ENCODE measurements at regions not wholly inside any gene's neighbourhood (a gene's known extent, or its start where the extent isn't known, plus 50 kb on each side); places are given as distances from the start of the nearest gene placed in this dataset.

DNA sequence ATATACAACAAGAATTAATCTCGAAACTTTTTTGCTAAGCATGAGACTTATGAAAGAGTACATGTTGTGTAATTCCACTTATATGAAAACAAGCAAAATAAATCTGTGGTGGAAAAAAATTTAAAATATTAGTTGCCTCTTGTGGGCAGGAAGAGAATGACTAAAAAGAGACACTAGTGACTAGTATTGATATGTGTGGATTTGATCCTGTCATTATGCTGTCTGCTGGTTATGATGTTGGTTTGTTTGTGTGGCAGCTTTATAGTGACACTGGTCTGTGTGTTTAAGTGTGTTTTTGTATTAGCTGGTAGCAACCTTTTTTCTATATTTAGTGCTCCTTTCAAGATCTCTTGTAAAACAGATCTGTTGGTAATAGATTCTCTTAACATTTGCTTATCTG lies 267.8 kb upstream of the NRIP1 start:
- Histone ChIP-seq H3K4me1 (ENCODE audit: insufficient read depth, low read length) (no peaks in the 10 kb centered on the region), H4K20me1 (ENCODE audit: insufficient read depth, low read length) (no peaks in the 10 kb centered on the region), H3K79me2 (ENCODE audit: insufficient read depth, low read length) (no peaks in the 10 kb centered on the region), H3K9me3 (ENCODE audit: insufficient read depth, low read length, severe bottlenecking) (peaks cover 4% of the 10 kb centered on the region), H3K4me2 (ENCODE audit: insufficient read depth, low read length) (no peak overlapping the region), H3K27ac (ENCODE audit: low read length) (no peak overlapping the region), H2AFZ (ENCODE audit: low read depth, low read length) (no peak overlapping the region), H3K36me3 (ENCODE audit: insufficient read depth, low read length) (no peaks in the 10 kb centered on the region), H3K4me3 (ENCODE audit: low read depth in 1 of 2, low read length in 2 of 2) (no peak overlapping the region), H3K9ac (ENCODE audit: low read depth, low read length) (no peak overlapping the region), H3K27me3 (ENCODE audit: insufficient read depth, low read length, poor library complexity) (no peaks in the 10 kb centered on the region)
- TF ChIP-seq EZH2 (IDR thresholded peaks at IDR 0.05; ENCODE audit: borderline replicate concordance, low read depth, low read length, severe bottlenecking): no peak
- TF ChIP-seq, protein P1, sequence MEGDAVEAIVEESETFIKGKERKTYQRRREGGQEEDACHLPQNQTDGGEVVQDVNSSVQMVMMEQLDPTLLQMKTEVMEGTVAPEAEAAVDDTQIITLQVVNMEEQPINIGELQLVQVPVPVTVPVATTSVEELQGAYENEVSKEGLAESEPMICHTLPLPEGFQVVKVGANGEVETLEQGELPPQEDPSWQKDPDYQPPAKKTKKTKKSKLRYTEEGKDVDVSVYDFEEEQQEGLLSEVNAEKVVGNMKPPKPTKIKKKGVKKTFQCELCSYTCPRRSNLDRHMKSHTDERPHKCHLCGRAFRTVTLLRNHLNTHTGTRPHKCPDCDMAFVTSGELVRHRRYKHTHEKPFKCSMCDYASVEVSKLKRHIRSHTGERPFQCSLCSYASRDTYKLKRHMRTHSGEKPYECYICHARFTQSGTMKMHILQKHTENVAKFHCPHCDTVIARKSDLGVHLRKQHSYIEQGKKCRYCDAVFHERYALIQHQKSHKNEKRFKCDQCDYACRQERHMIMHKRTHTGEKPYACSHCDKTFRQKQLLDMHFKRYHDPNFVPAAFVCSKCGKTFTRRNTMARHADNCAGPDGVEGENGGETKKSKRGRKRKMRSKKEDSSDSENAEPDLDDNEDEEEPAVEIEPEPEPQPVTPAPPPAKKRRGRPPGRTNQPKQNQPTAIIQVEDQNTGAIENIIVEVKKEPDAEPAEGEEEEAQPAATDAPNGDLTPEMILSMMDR (IDR thresholded peaks at IDR 0.05; ENCODE audit: borderline replicate concordance, extremely low read depth, low read length, poor library complexity, severe bottlenecking): no peak
- no peak for DNase-seq
- no peak for ATAC-seq (ENCODE audit: insufficient read depth, low read depth)

DNA sequence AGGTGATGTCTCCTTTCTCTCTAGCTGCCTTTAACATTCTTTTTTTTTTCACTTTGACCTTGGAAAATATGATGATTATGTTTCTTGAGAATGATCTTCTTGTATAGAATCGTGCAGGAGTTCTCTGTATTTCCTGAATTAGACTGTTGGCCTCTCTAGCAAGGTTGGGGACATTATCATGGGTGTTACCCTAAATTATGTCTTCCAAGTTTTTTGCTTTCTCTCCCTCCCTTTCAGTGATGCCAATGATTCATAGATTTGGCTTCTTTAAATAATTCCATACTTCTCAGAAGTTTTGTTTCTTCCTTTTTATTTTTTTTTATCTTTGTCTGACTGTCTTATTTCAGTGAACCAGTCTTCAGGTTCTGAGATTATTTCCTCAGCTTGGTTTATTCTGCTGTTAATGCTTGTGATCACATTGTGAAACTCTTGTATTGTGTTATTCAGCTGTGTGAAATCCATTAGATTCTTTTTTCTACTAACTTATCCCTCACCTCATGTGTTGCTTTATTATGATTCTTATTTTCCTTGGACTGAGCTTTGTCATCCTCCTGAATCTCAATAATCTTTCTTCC lies 268.4 kb upstream of the NRIP1 start:
- H3K4me1 ChIP-seq (ENCODE audit: insufficient read depth, low read length): no peaks in the 10 kb centered on the region
- H3K9ac ChIP-seq (ENCODE audit: low read depth, low read length): no peak overlapping the region
- no peaks in the 10 kb centered on the region for H3K36me3 ChIP-seq (ENCODE audit: insufficient read depth, low read length)
- H3K79me2 ChIP-seq (ENCODE audit: insufficient read depth, low read length): no peaks in the 10 kb centered on the region
- H3K27ac ChIP-seq (ENCODE audit: low read length): no peak overlapping the region
- no peaks in the 10 kb centered on the region for H4K20me1 ChIP-seq (ENCODE audit: insufficient read depth, low read length)
- no peak overlapping the region for H3K4me3 ChIP-seq (ENCODE audit: low read depth in 1 of 2, low read length in 2 of 2)
- H2AFZ ChIP-seq (ENCODE audit: low read depth, low read length): no peak overlapping the region
- H3K27me3 ChIP-seq (ENCODE audit: insufficient read depth, low read length, poor library complexity): no peaks in the 10 kb centered on the region
- no peak for TF ChIP-seq EZH2 (IDR thresholded peaks at IDR 0.05; ENCODE audit: borderline replicate concordance, low read depth, low read length, severe bottlenecking)
- TF ChIP-seq, protein P1 (IDR thresholded peaks at IDR 0.05; ENCODE audit: borderline replicate concordance, extremely low read depth, low read length, poor library complexity, severe bottlenecking): no peak
- DNase-seq (no peak), ATAC-seq (ENCODE audit: insufficient read depth, low read depth) (no peak)
- no peaks in the 10 kb centered on the region for H3K9me3 ChIP-seq (ENCODE audit: insufficient read depth, low read length, severe bottlenecking)
- no peak overlapping the region for H3K4me2 ChIP-seq (ENCODE audit: insufficient read depth, low read length)

DNA sequence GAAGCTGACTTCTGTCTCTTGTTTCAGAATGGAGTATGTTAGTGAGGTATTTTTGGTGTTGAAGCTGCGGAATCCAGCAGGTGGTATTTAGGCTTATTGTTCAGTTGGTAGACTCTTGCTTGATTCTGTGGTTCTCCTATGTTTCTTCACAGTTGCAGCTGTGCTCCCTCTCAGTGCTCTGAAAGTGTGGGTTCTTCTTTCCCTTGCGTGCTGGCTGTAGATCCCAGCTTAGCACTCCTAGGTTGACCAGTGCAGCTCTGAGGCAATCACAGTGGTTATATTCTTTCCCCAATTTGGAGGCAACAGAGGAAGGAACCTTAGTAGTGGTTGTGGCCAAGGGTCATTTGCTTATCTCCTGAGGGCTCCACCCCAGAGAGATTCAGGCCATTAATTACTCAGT lies 269.2 kb upstream of the NRIP1 start:
- Histone ChIP-seq H4K20me1 (ENCODE audit: insufficient read depth, low read length) (no peaks in the 10 kb centered on the region), H3K27me3 (ENCODE audit: insufficient read depth, low read length, poor library complexity) (no peaks in the 10 kb centered on the region), H3K4me2 (ENCODE audit: insufficient read depth, low read length) (no peak overlapping the region), H3K79me2 (ENCODE audit: insufficient read depth, low read length) (no peaks in the 10 kb centered on the region), H3K4me1 (ENCODE audit: insufficient read depth, low read length) (no peaks in the 10 kb centered on the region), H3K9me3 (ENCODE audit: insufficient read depth, low read length, severe bottlenecking) (no peaks in the 10 kb centered on the region), H2AFZ (ENCODE audit: low read depth, low read length) (no peak overlapping the region), H3K36me3 (ENCODE audit: insufficient read depth, low read length) (no peaks in the 10 kb centered on the region), H3K4me3 (ENCODE audit: low read depth in 1 of 2, low read length in 2 of 2) (no peak overlapping the region), H3K9ac (ENCODE audit: low read depth, low read length) (no peak overlapping the region), H3K27ac (ENCODE audit: low read length) (no peak overlapping the region)
- ATAC-seq (ENCODE audit: insufficient read depth, low read depth) (no peak), DNase-seq (no peak)
- TF ChIP-seq, protein P1 (IDR thresholded peaks at IDR 0.05; ENCODE audit: borderline replicate concordance, extremely low read depth, low read length, poor library complexity, severe bottlenecking): no peak
- TF ChIP-seq EZH2 (IDR thresholded peaks at IDR 0.05; ENCODE audit: borderline replicate concordance, low read depth, low read length, severe bottlenecking): no peak

DNA sequence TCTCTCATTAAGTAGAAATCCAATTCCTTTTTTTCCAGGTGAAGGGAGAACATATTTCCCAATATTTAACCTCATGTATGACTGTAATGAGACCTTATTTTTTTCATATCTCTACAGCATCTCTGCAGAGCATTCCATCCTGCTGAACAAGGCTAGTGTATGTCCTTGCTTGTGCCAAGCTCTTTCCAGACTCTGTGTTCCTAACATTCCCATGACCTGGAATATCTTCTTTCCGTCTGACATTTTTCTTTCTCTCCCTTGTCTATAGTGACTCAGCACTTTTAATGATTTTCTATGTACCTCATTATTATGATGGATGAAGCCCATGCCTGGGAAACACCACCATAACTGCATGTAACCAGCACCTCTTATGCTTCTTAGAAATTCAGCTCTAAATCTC lies 278.3 kb upstream of the NRIP1 start:
- Histone ChIP-seq H3K36me3 (ENCODE audit: insufficient read depth, low read length) (no peaks in the 10 kb centered on the region), H3K27ac (ENCODE audit: low read length) (no peak overlapping the region), H2AFZ (ENCODE audit: low read depth, low read length) (no peak overlapping the region)

More for the DNA sequence above, 278.3 kb upstream of the NRIP1 start:
- ATAC-seq (ENCODE audit: insufficient read depth, low read depth) (no peak), DNase-seq (no peak)
- H4K20me1 ChIP-seq (ENCODE audit: insufficient read depth, low read length): no peaks in the 10 kb centered on the region
- no peaks in the 10 kb centered on the region for H3K79me2 ChIP-seq (ENCODE audit: insufficient read depth, low read length)
- no peak overlapping the region for H3K4me3 ChIP-seq (ENCODE audit: low read depth in 1 of 2, low read length in 2 of 2)
- H3K4me1 ChIP-seq (ENCODE audit: insufficient read depth, low read length): no peaks in the 10 kb centered on the region
- H3K9ac ChIP-seq (ENCODE audit: low read depth, low read length): no peak overlapping the region
- TF ChIP-seq, protein P1 (IDR thresholded peaks at IDR 0.05; ENCODE audit: borderline replicate concordance, extremely low read depth, low read length, poor library complexity, severe bottlenecking): no peak
- no peak for TF ChIP-seq EZH2 (IDR thresholded peaks at IDR 0.05; ENCODE audit: borderline replicate concordance, low read depth, low read length, severe bottlenecking)
- no peaks in the 10 kb centered on the region for H3K27me3 ChIP-seq (ENCODE audit: insufficient read depth, low read length, poor library complexity)
- H3K4me2 ChIP-seq (ENCODE audit: insufficient read depth, low read length): no peak overlapping the region
- no peaks in the 10 kb centered on the region for H3K9me3 ChIP-seq (ENCODE audit: insufficient read depth, low read length, severe bottlenecking)

Measured in DND-41 (cell line).